Activated CD8-positive, alpha-beta T cell treated with anti-CD3 and anti-CD28 coated beads for 36 hours (primary cell): ENCODE measurements at regions not wholly inside any gene's neighbourhood (a gene's known extent, or its start where the extent isn't known, plus 50 kb on each side); places are given as distances from the start of the nearest gene placed in this dataset.

ENCODE experiments used
- ATAC-seq: fragments of 200-7000 bp; cut with Tn5 transposase; one replicate; pipeline ENCODE4 v1.10.0; 2021; ENCODE audit warnings: mild to moderate bottlenecking, moderate library complexity
- CTCF ChIA-PET: fragments of 350-600 bp; sonication (Branson Sonifier 250); formaldehyde crosslinking; loops from one replicate; lab custom pipeline; 2021; ENCODE audit warnings: antibody characterized with exemption; lab: Charles Lee
- POLR2A ChIA-PET: fragments of 350-600 bp; sonication (Branson Sonifier 250); formaldehyde crosslinking; loops from one replicate; lab custom pipeline; 2021; ENCODE audit warnings: antibody characterized with exemption; lab: Charles Lee
- DNase-seq: peaks from one replicate; pipeline ENCODE4 v3.0.0-alpha.2; 2020
- H3K27ac Mint-ChIP-seq: one replicate; pipeline ENCODE4 v1.8.0; 2021; ENCODE audit warnings: mild to moderate bottlenecking, mixed read lengths
- H3K27me3 Mint-ChIP-seq: one replicate; pipeline ENCODE4 v1.8.0; 2021; ENCODE audit warnings: mixed read lengths
- H3K36me3 Mint-ChIP-seq: one replicate; pipeline ENCODE4 v1.8.0; 2021; ENCODE audit warnings: low read depth, mixed read lengths
- H3K4me1 Mint-ChIP-seq: one replicate; pipeline ENCODE4 v1.8.0; 2021; ENCODE audit warnings: low read depth, mixed read lengths
- H3K4me3 Mint-ChIP-seq: one replicate; pipeline ENCODE4 v1.8.0; 2021; ENCODE audit warnings: mild to moderate bottlenecking, moderate library complexity, mixed read lengths
- H3K9me3 Mint-ChIP-seq: one replicate; pipeline ENCODE4 v1.8.0; 2021; ENCODE audit warnings: mixed read lengths
- CTCF ChIP-seq: fragments of 200-600 bp; IDR thresholded peaks from one replicate; pipeline ENCODE4 v1.8.0; 2022; ENCODE audit warnings: antibody characterized with exemption, mild to moderate bottlenecking
- intact Hi-C: fragments of 100-400 bp; cut with micrococcal nuclease; formaldehyde crosslinking; loops from one replicate; pipeline ENCODE4 v1.10.0; 2022

GRCh38 chr9:99561509-99561917, 260.2 kb upstream of the NR4A3 start:
- peaks cover 12% of the 10 kb centered on the region for H3K27me3 Mint-ChIP-seq
- intact Hi-C loops: no loop called here
- no peak overlapping the region for H3K4me3 Mint-ChIP-seq
- TF ChIP-seq CTCF: no peak
- DNase-seq (no peak), ATAC-seq (no peak)
- H3K36me3 Mint-ChIP-seq: no peaks in the 10 kb centered on the region
- ChIA-PET POLR2A (no interaction called here), CTCF (no interaction called here)
- peaks cover 6% of the 10 kb centered on the region for H3K9me3 Mint-ChIP-seq
- H3K27ac Mint-ChIP-seq: no peak overlapping the region
- H3K4me1 Mint-ChIP-seq: no peaks in the 10 kb centered on the region

DNA sequence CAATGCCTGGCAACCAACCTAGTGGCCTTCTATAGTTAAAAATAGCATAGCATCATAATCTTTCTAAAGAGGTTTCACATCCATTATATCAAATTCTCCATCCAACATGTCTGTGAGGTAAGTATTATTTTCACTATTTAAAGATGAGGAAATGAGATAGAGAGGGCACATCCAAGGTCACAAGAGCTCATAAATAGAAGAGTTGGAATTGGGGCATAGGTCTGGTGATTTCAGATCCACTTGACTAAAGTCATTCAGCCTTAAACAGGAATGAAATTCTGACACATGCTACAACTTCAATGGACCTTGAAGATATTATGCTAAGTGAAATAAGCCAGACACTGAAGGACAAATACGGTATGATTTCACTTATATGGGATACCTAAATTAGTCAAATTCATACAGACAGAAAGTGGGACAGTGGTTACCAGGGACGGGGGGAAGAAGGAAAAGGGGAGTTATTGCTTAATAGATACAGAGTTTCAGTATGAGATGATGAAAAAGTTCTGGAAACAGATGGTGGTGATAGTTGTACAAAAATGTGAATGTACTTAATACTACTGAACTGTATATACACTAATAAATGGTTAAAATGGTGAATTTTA, 259.6 kb upstream of the NR4A3 start:
- ChIA-PET POLR2A (no interaction called here), CTCF (interaction anchor here (1.5 kb wide), 1 partner anchor 9 kb away, joined by 3 read pairs; no protein-coding TSS in a partner anchor)
- Mint-ChIP-seq H3K9me3 (peaks cover 6% of the 10 kb centered on the region), H3K27me3 (peaks cover 12% of the 10 kb centered on the region), H3K27ac (no peak overlapping the region), H3K36me3 (no peaks in the 10 kb centered on the region), H3K4me3 (no peak overlapping the region), H3K4me1 (no peaks in the 10 kb centered on the region)
- intact Hi-C loops: no loop called here
- ATAC-seq (no peak), DNase-seq (no peak)
- no peak for TF ChIP-seq CTCF

DNA sequence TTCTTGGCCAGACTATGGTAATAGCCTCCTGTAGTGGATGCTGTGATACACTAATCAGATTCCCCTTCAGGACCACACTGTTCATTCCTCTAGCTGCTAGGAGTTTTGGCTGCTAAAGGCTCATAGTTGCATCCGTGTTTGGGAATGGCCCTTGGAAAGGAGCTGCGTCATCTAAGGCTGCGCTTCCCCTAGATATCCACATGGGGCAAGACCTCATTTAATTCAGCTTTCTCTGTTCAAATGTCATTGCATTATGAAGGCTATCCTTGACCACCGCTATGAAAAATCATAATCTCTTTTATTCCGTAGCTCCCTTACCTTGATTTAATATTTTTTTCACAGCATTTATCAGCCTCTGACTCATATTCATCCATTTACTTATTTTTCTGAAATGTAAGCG, 258.3 kb upstream of the NR4A3 start:
- no peaks in the 10 kb centered on the region for H3K9me3 Mint-ChIP-seq
- ChIA-PET POLR2A (no interaction called here), CTCF (interaction anchor here (0.7 to 1.5 kb wide), 3 partner anchors 11 to 324 kb away, joined by 3 read pairs; no protein-coding TSS in a partner anchor)
- no peak overlapping the region for H3K4me3 Mint-ChIP-seq
- no peaks in the 10 kb centered on the region for H3K36me3 Mint-ChIP-seq
- ATAC-seq (no peak), DNase-seq (no peak)
- TF ChIP-seq CTCF: peak; percentile 22
- no peaks in the 10 kb centered on the region for H3K4me1 Mint-ChIP-seq
- H3K27me3 Mint-ChIP-seq: peaks cover 16% of the 10 kb centered on the region
- intact Hi-C loops: no loop called here
- no peak overlapping the region for H3K27ac Mint-ChIP-seq

DNA sequence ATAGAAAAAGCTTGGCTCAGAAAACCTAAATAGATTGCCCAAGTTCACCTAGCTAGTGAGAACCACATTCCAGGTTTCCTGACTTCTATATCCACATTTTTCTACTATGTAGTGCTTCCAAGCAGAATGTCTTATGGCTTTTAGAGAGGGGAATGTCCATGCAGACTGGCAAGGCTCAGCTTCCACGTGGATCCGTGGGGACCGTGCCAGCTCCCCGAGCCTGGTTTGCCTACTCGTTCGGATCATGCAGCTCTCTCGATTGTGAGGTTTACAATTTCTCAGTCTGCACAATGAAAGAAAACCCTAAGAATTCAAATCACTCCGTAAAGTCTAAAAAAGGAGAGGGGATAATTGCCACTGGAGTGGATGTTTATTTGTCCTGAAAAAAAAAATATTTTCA, 256.5 kb upstream of the NR4A3 start:
- ATAC-seq: no peak
- ChIA-PET POLR2A (no interaction called here), CTCF (no interaction called here)
- Mint-ChIP-seq H3K27me3 (peaks cover 15% of the 10 kb centered on the region), H3K27ac (no peak overlapping the region), H3K4me3 (no peak overlapping the region), H3K4me1 (no peaks in the 10 kb centered on the region), H3K36me3 (no peaks in the 10 kb centered on the region), H3K9me3 (no peaks in the 10 kb centered on the region)
- no peak for DNase-seq
- intact Hi-C loops: no loop called here
- no peak for TF ChIP-seq CTCF

GRCh38 chr9:99567436-99567835, 254.2 kb upstream of the NR4A3 start:
- H3K4me1 Mint-ChIP-seq: no peaks in the 10 kb centered on the region
- peaks cover 20% of the 10 kb centered on the region for H3K27me3 Mint-ChIP-seq
- no peaks in the 10 kb centered on the region for H3K36me3 Mint-ChIP-seq
- CTCF ChIA-PET: no interaction called here
- no peak overlapping the region for H3K27ac Mint-ChIP-seq
- POLR2A ChIA-PET: no interaction called here
- ATAC-seq: no peak
- no peak overlapping the region for H3K4me3 Mint-ChIP-seq
- intact Hi-C loops: no loop called here
- no peaks in the 10 kb centered on the region for H3K9me3 Mint-ChIP-seq
- no peak for TF ChIP-seq CTCF
- no peak for DNase-seq
